GM18951 (cell line): ENCODE measurements at regions not wholly inside any gene's neighbourhood (a gene's known extent, or its start where the extent isn't known, plus 50 kb on each side); places are given as distances from the start of the nearest gene placed in this dataset.

Experiments
- POLR2A ChIP-seq: IDR thresholded peaks from 4 replicates; pipeline ENCODE4 v1.6.1; 2011; ENCODE audit warnings: mild to moderate bottlenecking; ENCODE audit not compliant: insufficient read length, insufficient read depth; ENCODE audit errors: extremely low read depth
- in situ Hi-C: fragments of 300-500 bp; cut with MboI; formaldehyde crosslinking; loops from one replicate; pipeline ENCODE4 v1.12.0; 2022; ENCODE audit warnings: low sequenced_read_pairs, mixed read lengths, inconsistent platforms; ENCODE audit not compliant: unreplicated experiment

- TF ChIP-seq POLR2A = no peak
- in situ Hi-C loops = no loop called here
Observed at GRCh38 chr12:44961887-44962286, 85.8 kb upstream of the NELL2 start.

- in situ Hi-C loops = no loop called here
- TF ChIP-seq POLR2A = no peak
Observed at GRCh38 chr12:44960856-44961255, 84.7 kb upstream of the NELL2 start.

DNA sequence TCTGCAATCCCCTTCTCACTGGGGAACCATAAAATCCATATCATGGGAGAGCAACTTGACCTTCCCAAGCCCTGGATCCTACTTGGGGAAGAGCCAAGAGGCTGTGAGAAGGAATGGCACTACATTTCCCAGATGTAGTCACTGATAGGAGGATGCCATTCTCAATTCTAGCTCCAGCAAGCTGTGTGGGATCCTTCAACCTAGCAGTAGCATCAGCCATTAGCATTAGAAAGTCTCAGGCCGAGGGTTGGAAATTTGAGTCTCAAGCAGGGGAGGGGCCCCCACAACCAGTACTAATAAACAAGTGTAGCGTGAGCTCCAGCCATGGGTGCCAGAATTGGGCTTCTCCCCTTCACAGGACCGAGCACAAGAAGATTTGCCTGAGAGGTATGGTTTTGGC lies 84.3 kb upstream of the NELL2 start:
- TF ChIP-seq POLR2A = no peak
- in situ Hi-C loops = no loop called here

DNA sequence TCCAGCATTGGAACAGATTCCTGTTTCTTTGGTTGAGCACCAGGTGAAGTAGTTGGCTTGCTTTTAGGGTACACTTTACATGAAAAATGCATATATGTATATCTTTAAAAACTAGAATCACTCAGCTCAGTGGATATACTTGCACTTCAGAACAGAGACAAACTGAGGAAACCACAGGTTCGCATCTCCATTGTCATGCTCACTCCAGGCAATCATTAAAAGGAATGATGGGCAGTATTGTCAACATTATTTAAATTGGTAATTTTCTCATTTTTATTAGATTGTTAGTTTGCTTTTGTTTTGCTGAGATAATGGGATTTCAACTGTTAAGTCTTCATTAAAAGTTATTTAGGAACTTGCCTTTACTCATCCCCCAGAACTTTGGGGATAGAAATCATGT lies 71.0 kb upstream of the NELL2 start:
- no peak for TF ChIP-seq POLR2A
- in situ Hi-C loops = loop anchor here (25.0 kb wide), 1 partner anchor 985 kb away; no protein-coding TSS in a partner anchor

DNA sequence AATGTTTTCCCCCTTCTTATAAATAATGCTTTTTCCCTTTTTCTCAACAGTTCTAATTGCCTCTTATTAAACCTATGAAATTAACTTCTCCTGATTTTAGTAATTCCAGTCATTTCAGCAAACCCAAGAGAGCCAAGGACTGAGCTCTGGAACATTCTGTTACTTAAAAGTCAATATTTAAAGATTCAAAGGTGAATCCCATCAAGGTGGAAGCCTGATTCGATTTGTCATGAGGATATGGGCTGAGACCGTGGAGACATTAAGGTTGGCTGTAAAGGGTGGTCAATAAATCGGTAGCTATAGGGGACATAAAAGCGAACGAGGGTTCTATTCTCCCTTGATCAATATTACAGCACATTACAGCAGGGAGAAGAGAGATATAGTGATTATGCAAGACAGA lies 66.6 kb upstream of the NELL2 start:
- TF ChIP-seq POLR2A = no peak
- in situ Hi-C loops = loop anchor here (25.0 kb wide), 1 partner anchor 980 kb away; no protein-coding TSS in a partner anchor

GRCh38 chr12:44930972-44931600 lies 55.0 kb upstream of the NELL2 start:
- in situ Hi-C loops = loop anchor here (5.0 to 25.0 kb wide), 2 partner anchors 154 to 969 kb away; no protein-coding TSS in a partner anchor
- no peak for TF ChIP-seq POLR2A

- no peak for TF ChIP-seq POLR2A
- in situ Hi-C loops = loop anchor here (25.0 kb wide), 1 partner anchor 967 kb away; no protein-coding TSS in a partner anchor
Observed at GRCh38 chr12:44929236-44929885, 53.2 kb upstream of the NELL2 start.
